HG03571 (cell line): ENCODE measurements at regions not wholly inside any gene's neighbourhood (a gene's known extent, or its start where the extent isn't known, plus 50 kb on each side); places are given as distances from the start of the nearest gene placed in this dataset.

Source experiments
- ATAC-seq: cut with Tn5 transposase; IDR thresholded peaks from one replicate; pipeline ENCODE4 v1.9.1; 2021; ENCODE audit not compliant: unreplicated experiment

DNA sequence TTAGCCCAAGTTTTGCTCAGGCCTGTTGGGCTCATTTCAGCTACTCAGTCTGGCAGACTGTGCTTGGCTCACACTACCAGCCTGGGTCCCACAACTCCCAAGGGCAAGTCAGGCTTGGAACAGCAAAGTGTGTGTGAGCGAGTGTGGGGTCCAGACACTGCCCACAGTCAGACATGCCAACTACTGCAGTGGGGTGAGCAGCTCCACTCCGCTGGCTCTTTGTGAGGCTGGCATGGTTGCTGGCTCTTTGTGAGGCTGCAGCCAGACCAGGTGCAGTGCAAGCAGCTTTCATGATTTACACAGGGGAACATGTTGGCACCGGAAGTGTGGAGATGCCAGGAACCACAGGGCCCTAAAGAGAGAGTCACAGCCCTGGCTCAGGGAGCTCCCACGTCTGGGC is 606.7 kb upstream of the FAM174A start:
- no peak for ATAC-seq

- ATAC-seq = peak; percentile 70
Measured at GRCh38 chr5:99926463-99926862, 608.7 kb upstream of the FAM174A start.

GRCh38 chr5:99922386-99922785 is 612.8 kb upstream of the FAM174A start:
- ATAC-seq = no peak

DNA sequence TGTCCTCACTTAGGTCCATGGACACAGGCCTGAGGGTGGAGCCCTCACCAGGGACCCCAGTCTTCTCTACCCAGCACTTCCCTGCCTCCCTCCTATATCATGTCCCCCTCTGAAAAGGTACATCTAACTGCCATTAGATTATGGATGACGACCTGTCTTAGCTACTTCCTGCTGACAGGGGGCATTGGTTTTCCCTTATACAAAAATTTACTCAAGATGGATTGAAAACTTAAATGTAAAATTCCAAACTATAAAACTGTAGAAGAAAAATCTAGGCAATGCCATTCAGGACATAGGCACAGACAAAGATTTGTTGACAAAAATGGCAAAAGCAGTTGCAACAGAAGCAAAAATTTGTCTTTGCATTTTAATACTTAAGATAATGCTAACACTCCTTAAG is 623.2 kb upstream of the FAM174A start:
- ATAC-seq = no peak

DNA sequence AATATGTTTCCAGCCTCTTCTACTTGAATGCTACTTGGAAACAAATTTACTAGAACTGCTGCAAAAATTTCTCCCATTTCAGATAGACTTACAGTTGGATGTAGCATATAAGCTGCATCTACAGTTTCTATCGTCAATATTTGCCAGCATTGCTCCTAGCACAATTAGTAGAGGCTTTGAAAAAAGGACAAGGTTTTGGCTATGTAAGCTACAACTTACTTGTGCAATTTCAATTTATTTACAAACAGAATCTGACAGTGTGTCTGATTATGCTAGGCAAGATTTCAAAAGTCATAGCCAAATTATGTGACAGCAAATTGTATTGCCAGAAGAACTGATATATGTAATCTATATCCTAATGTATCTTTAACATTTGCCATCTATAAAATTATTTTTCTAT is 628.4 kb upstream of the FAM174A start:
- no peak for ATAC-seq

DNA sequence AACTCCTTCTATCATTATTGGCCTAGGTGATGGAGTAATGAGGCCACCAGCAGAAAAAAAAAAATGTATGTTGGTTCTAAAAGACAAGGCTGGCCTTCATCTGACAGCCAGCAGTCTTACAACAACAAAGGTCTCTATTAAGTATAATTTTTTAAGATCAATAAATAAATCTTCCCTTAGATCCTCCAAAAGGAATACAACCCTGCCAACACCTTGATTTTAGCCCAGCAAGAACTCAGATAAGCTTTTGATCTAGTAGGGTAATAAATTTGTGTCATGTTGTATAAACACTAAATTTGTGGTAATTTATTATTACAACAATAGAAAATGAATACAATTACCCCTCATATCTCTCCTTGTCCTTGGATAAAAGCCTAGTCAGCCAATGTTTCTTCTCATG is 633.2 kb upstream of the FAM174A start:
- no peak for ATAC-seq

DNA sequence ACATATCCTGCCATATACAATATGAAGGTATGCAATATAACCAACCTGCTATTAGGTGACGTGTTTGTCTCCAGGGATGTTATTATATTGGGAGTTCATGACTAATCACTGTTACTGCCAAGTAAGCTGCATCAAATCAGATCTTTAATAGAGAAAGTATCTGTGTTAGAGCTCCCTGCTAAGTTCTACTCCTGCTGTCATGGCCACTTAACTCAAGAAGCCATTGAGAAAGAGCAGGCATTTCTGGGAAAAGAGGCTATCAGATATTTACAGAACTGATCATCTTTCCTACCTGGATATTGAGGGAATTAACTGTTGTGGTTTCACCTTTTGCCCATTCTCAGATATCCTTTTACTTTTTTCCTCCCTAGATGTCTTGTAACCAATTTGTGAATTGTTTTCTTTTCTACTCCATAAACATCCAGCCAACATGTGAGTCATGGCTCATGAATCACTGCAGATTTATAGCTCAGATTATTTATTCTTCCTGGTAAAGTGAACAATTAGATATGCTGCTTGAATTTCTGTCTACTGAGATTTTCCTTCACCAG is 634.8 kb upstream of the FAM174A start:
- no peak for ATAC-seq

GRCh38 chr5:99879791-99880511 is 655.2 kb upstream of the FAM174A start:
- no peak for ATAC-seq

DNA sequence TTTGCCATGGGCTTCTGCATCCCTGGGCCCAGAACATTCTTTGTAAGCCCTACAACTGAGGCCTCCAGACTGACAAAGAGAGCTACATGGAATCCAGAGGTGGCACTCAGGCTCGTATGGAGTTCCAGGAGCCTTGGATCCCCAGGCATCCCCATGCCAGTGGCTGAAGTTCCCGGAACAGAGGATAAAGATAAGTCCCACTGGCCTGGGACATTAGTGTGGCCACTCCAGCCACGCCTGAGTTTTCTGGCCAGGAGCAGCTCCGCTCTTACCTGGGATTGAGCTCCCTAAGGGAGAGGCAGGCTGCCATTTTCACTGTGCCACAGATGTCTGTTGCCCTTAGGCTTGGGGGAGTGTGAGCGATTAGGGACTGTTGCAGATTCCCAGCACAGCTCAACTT is 656.3 kb upstream of the FAM174A start:
- no peak for ATAC-seq

DNA sequence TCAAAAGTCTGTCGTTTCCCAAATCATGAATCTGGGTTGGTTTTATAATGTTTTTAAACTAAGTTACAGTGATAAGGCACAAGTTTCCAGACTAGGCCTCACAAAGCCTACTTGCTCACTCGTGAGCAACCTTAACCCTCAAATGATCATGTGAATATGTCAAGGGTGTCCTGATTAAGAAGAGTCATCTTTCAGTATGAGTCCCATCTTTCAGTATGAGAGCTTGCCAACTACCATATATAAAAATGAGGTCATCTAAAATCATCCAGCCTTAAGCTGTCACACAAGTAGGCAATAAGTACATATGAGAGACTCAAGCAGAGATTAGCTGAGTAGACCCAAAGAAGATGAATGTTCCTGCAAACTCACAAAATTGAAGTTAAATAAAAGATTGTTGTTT is 668.4 kb upstream of the FAM174A start:
- no peak for ATAC-seq

DNA sequence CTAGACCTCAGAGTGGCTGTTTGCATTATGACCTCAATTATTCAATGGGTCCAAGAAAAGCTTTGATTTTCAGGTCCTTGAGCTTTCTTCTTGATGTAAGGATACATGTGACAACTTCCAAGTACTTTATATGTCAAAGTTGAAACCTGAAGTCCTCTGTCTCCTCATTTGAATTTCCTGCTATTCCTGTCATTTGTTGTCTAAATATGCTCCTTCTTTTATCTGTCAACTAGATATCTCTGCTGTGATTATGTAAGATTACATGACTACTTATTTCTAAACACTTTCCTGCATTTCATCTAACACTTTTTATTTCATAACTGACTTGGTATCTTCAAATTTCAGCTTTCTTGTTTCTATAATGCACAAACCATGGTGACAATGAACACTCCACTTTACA is 670.0 kb upstream of the FAM174A start:
- no peak for ATAC-seq

GRCh38 chr5:99835791-99836190 is 699.4 kb upstream of the FAM174A start:
- no peak for ATAC-seq

DNA sequence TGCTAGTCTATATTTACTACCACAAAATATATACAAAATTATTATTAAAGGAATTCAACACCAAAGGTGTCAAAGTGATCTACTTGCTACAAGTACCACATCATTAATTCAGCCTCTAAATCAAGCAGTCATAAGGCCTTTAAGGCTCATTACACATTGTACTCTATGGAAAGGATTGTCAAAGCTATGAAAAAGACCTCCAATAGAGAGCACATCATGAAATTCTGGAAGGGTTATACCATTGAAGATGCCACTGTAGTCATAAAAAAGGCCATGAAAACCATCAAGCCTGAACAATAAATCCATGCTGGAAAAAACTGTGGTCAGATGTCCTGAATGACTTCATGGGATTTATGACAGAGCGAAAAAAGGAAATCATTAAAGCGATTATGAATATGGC is 708.0 kb upstream of the FAM174A start:
- ATAC-seq = no peak

DNA sequence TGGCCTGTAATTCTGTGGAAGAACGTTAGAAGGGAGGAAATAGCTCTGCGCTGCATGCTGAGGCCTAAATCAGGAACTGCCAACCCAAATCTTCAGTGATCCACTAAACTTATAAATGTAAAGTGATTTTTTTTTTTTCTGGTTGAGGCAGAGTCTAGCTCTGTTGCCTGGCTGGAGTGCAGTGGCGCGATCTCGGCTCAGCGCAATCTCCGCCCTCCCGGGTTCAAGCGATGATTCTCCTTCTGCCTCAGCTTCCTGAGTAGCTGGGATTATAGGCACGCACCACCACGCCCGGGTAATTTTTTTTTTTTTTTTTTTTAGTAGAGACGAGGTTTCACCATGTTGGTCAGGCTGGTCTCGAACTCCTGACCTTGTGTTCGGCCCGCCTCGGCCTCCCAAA is 717.4 kb upstream of the FAM174A start:
- ATAC-seq = no peak

DNA sequence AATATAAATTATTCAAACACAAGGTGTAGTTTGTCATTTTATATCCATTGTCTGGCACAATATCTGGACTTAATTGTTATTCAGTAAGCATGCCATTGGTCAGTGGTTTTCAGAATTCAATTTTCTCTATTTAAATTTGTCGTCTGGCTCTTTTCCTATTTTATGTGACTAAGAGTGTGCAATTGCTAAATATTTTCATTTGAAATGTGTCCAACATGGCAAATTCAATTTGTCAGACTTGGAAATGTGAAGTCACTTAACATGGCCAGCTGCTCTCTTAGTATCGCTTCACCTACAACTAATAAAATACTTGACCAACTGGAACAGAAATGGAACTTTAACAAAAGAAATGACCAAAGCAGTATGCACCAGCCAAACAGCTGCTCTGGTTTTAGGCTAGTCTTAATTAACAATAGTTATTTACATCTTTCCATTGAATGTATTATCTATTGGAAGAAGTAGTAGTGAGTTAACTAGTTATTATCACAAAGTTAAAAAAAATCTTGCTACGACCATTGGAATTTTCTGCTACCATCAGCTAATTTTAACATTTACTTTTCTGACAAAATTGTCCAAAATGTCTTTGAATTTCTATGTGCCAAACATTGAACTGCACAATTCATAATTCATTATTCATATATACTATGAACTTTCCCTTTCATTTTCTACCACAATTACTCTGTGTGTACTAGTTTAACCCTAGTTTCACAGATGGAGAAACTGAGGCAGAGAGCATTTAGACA is 720.7 kb upstream of the FAM174A start:
- ATAC-seq = no peak

DNA sequence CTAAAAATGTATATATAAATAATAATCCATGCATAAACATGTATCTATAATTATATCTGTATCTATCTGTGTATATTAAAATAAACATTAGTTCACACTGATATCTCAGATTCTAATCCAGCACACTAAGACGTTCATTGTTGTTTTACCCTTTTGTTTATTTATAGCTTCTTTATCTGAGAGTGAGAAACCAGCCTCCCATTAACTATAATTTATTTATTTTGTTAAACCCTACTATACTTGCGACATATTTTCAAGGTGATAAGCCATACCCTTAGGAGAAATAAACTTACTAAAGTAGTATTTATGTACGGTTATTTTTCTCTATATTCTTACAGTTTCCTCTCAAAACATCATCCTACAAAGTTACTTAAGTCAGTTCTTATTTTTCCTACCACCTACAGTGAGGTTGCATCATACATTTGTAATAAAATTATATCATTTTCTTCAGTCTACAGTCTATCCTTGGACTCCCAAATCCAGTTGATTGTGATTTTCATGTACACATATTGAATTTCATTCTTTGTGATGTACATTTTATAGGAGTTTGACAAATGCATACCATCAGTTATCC is 726.4 kb upstream of the FAM174A start:
- no peak for ATAC-seq

- ATAC-seq = no peak
Measured at GRCh38 chr5:99807346-99807745, 727.8 kb upstream of the FAM174A start.

GRCh38 chr5:99795031-99795430 is 740.1 kb upstream of the FAM174A start:
- no peak for ATAC-seq

GRCh38 chr5:99788482-99788881 is 746.7 kb upstream of the FAM174A start:
- ATAC-seq = no peak

DNA sequence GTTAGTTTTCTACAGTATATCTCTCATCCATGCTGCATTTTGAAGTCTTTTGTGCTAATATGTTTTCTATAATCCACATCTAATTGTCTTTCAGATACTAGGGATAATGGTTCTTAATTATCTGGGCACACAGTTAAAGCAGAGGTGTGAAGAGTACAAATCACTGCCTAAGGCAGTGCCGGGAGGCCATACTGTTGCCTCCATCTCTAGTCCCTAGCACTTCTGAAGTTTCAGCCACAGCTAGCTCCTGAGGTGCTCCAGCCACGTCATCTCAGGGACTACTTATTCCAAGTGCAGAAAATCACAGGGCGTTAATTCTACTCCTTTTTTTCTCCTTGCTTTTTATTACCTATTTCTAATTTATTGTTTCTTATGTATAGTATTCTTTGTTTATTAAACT is 760.0 kb upstream of the FAM174A start:
- ATAC-seq = no peak

DNA sequence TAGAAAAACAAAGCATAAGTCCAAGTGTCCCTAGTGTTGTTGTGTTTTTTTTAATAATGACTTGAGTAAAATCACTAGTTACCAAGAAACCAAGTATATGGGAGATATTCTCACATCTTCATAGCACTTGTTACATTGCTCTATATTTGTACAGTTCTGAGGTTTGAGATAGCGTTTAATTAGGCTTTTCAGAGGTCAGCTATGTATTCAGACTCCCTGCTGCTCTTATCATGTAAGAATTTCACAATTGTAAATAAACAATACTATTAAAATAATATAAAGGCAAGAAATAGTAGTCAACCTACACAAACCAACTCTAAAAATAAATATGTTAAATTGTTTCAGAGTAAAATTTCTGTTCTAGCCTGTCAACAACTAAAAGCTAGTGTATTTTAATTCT is 761.9 kb upstream of the FAM174A start:
- no peak for ATAC-seq

DNA sequence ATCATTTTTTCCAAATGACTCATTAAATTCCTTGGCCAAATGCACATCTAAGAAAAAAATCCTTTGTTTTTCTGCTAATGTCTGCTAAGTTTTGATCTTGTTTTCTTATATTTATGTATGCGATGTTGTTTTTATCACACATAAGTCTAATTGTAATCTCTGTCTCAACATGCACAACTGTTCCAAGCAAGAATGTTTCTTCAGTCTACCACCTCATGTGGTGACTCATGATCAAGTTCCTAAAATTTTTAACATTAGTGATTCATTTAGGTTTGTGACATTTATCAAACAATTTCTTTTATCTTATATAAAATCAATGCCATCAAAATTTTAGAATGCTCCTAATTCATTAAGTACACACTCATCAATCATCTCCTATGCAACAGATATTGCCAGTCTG is 763.9 kb upstream of the FAM174A start:
- ATAC-seq = no peak
